ENCODE measurements at regions not wholly inside any gene's neighbourhood (a gene's known extent, or its start where the extent isn't known, plus 50 kb on each side); places are given as distances from the start of the nearest gene placed in this dataset.
"Not testable (repeated sequence)": the region's sequence is repeated elsewhere in the genome, so short reads cannot be mapped to it uniquely, and the experiment has no call there.

GRCh38 chr16:85239239-85239638 is 127.0 kb upstream of the CIBAR2 start:
- intact Hi-C loops (cut with micrococcal nuclease): no loop called here

DNA sequence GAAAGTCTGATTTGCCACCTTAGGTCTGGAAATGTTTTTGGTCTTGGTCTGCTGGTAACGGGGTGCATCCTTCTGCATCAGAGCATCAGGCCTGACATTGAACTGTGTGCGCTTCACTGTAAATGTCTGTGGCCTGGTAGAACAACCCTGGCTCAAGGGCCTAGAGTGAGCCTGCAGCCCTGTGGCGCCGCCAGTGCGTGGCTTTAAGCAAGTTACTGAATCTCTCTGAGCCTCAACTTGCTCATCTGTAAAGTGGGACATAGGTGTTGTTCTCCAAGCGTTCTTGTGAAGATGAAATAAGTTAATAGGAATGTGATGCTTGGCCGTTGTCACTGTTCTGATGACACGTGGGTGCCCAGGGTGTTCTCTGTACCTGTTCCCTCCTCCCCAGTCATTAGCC is 127.6 kb upstream of the CIBAR2 start:
- intact Hi-C loops (cut with micrococcal nuclease): no loop called here

DNA sequence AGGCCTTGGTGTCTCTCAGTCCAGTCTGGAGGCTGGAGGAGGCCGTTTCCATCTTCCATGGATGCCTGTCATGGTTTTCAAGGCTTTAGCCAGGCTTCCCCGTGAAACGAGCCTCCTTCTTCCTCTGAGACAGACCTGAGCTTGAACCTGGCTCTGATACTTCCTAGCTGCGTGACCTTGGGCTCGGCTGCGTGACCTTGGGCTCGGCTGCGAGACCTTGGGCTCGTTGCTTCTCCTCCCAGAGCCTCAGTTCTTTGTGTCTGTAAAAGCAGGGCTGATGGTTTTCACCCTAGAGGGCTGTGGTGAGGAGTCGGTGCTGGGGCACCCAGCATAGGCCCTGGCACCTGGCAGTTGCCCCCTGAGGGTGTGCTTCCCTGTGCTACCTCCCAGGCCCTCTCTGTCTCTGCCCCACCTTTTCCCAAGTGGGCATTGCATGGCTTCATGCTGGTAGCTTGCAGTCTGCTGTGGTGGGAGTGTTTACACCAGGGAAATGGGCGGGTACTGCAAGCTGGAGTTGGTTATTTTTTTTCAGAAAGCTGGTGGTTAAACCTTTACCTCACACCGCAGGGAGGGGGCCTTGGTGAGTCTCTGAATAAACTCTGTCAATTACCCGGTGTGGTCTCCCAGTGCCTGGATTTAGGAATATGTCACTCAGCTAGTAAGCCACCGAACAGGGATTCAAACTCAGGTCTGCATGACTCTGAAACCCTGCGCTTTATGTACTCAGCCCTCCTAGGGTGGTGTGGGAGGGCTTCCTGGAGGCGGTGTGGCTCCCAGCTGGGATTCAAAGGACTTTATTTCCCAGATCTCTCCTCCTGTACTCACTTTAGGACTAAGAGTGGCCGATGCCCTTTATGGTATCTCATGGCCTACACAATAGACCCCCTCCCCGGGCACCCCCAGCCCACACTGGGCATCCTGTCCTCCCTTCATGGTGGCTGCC is 129.0 kb upstream of the CIBAR2 start:
- intact Hi-C loops (cut with micrococcal nuclease): no loop called here

DNA sequence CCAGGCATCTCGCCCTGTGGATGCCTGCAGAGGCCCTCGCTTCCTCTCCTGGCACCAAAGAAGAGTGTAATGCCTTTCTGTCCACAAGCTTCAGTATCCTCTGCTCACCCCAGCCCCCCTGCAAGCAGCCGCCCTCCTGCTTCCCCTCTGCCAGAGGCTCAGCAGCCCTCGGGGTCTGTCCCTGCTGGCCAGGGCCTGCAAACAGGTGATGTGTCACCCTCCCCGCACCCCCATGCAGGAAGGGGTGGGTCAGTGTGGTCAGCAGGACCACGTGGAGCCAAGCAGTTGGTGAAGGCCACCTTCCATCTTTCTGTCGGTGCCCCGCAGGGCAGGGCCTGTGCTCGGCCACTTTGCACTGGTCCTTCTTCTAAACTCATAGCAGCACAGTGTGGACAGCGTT is 129.9 kb upstream of the CIBAR2 start:
- intact Hi-C loops (cut with micrococcal nuclease): no loop called here

DNA sequence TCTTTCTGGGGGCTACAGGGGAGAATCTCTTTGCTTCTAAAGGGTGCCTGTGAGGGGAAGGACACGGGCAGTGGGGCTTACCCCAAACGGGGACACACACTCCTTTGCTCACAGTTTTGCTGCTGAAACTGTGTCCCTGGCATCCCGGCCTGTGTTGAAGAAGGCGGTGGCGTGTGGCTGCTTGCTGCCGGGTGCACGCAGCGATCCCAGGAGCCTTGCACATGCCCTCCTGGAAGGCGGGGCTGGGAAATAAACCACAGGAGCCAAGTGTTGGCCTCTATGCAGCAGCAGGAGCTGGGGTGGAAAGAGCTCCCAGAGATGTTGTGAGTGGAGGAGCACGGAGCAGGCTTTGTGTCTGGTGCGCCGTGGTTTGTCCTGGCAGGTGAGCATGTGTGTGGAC is 131.0 kb upstream of the CIBAR2 start:
- intact Hi-C loops (cut with micrococcal nuclease): no loop called here

GRCh38 chr16:85244452-85244851 is 132.2 kb upstream of the CIBAR2 start:
- intact Hi-C loops (cut with micrococcal nuclease): not testable (repeated sequence)

- intact Hi-C loops (cut with micrococcal nuclease): no loop called here
Measured at GRCh38 chr16:85245307-85246172, 133.3 kb upstream of the CIBAR2 start.

DNA sequence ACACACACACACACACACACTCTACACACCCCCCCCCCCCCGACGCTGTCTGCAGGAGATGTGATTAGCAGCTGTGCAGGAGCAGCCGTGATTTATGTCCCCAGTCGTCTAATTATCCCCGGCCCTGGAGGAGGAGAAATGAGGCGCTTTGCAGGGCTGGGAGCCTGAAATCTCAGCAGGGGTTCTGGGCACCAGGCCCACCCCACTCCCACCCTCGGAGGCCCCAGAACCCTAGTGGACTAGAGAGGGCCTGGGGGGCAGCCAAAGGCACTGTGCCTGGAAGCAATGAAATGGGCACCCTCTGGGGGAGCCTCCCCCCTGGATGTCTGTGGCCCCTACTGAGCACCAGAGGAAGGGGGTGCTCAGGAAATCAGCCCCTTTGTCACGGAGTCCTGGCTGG is 134.2 kb upstream of the CIBAR2 start:
- intact Hi-C loops (cut with micrococcal nuclease): no loop called here

DNA sequence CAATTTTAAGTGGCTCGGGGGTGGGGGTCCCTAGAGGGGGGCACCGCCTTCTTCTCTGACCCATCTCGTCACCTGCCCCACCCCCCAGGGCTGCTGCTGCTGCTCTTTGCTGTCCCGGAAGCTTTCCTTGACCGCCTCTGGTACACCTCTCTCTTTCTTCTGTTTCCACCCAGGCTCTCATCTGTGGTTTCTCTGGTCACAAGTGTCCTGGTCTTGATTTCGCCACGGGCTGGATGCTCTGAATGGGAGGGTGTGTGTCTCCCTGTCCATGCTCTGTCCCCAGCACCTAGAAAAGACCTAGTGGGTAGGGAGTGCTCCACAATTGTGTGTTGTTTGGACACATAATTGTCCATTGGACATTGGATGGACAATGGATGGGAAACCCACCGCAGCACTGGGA is 134.7 kb upstream of the CIBAR2 start:
- intact Hi-C loops (cut with micrococcal nuclease): no loop called here

- intact Hi-C loops (cut with micrococcal nuclease): no loop called here
Measured at GRCh38 chr16:85248342-85248741, 136.1 kb upstream of the CIBAR2 start.

DNA sequence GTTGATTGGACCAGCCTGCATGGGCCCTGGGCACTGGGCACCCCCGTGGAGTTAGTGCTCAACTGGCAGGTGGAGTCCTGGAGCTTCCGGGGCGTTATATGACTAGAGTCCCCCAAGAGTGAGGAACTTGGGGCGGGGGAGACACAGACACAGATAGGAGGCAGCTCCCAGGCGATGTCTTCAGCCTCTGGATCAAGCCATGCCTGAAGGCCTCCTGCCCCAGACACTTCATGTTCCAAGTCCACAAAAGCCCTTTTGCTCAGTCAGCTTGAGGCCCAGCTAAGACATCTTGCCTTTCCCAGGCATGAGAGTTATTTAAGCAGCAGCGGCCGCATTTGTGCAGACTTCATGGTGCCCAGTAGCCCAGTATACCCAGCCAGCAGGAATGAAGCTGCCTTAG is 136.6 kb upstream of the CIBAR2 start:
- intact Hi-C loops (cut with micrococcal nuclease): no loop called here

GRCh38 chr16:85249418-85250146 is 137.3 kb upstream of the CIBAR2 start:
- intact Hi-C loops (cut with micrococcal nuclease): no loop called here

GRCh38 chr16:85250147-85250463 is 137.8 kb upstream of the CIBAR2 start:
- intact Hi-C loops (cut with micrococcal nuclease): no loop called here

DNA sequence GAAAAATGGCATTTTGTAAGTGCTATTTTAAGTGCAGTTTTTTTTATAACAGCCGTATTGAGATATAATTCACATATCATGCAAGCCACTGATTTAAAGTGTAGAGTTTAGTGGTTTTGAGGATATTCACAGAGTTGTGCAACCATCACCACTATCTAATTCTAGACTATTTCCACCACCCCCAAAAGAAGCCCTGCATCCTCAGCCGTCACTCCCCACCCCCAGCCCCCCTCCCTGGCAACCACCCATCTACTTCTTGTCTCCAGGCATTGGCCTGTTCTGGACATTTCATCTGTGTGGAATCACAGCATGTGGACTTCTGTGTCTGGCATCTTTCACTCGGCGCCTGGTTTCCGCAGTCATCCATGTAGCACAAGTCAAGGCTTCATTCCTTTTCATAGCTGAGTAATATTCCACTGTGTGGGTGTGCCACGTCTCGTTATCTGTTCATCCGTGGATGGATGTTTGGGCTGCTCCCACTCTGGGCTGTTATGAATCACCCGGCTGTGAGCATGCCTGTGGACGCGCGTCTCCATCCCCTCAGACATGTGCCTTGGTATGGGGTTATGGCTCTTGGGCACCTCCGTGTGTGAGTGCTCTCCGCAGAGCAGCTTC is 138.4 kb upstream of the CIBAR2 start:
- intact Hi-C loops (cut with micrococcal nuclease): no loop called here

- intact Hi-C loops (cut with micrococcal nuclease): no loop called here
Measured at GRCh38 chr16:85251225-85251760, 139.0 kb upstream of the CIBAR2 start.

- intact Hi-C loops (cut with micrococcal nuclease): no loop called here
Measured at GRCh38 chr16:85252014-85252413, 139.7 kb upstream of the CIBAR2 start.

GRCh38 chr16:85252461-85252860 is 140.2 kb upstream of the CIBAR2 start:
- intact Hi-C loops (cut with micrococcal nuclease): no loop called here

GRCh38 chr16:85253084-85253941 is 141.0 kb upstream of the CIBAR2 start:
- intact Hi-C loops (cut with micrococcal nuclease): no loop called here

DNA sequence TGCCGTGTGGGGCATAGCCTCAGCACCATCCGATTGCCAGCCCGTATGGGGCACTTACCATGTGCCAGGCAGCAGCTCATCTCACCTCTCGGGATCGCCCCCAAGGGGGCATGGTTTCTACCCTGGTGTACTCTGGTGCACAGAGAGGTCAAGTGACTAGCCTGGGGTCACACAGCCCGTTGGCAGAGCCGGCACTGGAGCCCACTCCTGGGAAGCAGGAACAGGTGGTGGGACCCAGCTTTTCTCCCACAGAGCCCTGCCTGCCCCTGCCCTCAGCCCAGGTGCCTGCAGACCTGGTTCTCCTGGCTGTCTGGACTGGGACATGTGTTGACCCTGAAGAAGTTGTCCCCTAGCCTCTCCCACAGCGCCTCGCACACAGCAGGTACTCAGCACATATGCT is 141.8 kb upstream of the CIBAR2 start:
- intact Hi-C loops (cut with micrococcal nuclease): no loop called here

- intact Hi-C loops (cut with micrococcal nuclease): no loop called here
Measured at GRCh38 chr16:85254921-85255320, 142.6 kb upstream of the CIBAR2 start.

All from T-helper 2 cell treated with Interferon-gamma antibody and Interleukin-4, amounts not matched to agents 100 ng/mL and 5 ng/mL, for 36 hours (primary cell).